BJ (cell line): ENCODE measurements at regions not wholly inside any gene's neighbourhood (a gene's known extent, or its start where the extent isn't known, plus 50 kb on each side); places are given as distances from the start of the nearest gene placed in this dataset.
A peak's percentile ranks its signal among the peaks of the same experiment; 100 is the strongest.

Experiments
- CTCF ChIA-PET: fragments of 350-600 bp; formaldehyde crosslinking; extraction: SDS; loops from one replicate; lab custom pipeline; 2021; ENCODE audit warnings: antibody characterized with exemption, inconsistent platforms; lab: Yijun Ruan, JAX
- POLR2A ChIA-PET: fragments of 300-600 bp; sonication (Branson Sonifier 250); formaldehyde crosslinking; extraction: SDS; loops from one replicate; lab custom pipeline; 2021; ENCODE audit warnings: antibody characterized with exemption; lab: Charles Lee
- DNase-seq: peaks from one replicate; pipeline ENCODE4 v3.0.0-alpha.2; 2011; ENCODE audit warnings: low read depth
- H3K27me3 ChIP-seq: 2 replicates; pipeline ENCODE4 v1.6.0; 2011; ENCODE audit warnings: low read length; ENCODE audit not compliant: control insufficient read depth, insufficient read depth
- H3K36me3 ChIP-seq: 2 replicates; pipeline ENCODE4 v1.5.1; 2011; ENCODE audit warnings: low read length; ENCODE audit not compliant: control insufficient read depth, insufficient read depth
- H3K4me3 ChIP-seq: 2 replicates; pipeline ENCODE4 v1.5.1; 2011; ENCODE audit warnings: low read depth, mild to moderate bottlenecking, control low read depth, low read length
- CTCF ChIP-seq: IDR thresholded peaks from 2 replicates; pipeline ENCODE4 v1.5.1; 2011; ENCODE audit warnings: low read depth, mild to moderate bottlenecking, control low read depth, inconsistent platforms, low read length, moderate library complexity; ENCODE audit not compliant: insufficient read depth

DNA sequence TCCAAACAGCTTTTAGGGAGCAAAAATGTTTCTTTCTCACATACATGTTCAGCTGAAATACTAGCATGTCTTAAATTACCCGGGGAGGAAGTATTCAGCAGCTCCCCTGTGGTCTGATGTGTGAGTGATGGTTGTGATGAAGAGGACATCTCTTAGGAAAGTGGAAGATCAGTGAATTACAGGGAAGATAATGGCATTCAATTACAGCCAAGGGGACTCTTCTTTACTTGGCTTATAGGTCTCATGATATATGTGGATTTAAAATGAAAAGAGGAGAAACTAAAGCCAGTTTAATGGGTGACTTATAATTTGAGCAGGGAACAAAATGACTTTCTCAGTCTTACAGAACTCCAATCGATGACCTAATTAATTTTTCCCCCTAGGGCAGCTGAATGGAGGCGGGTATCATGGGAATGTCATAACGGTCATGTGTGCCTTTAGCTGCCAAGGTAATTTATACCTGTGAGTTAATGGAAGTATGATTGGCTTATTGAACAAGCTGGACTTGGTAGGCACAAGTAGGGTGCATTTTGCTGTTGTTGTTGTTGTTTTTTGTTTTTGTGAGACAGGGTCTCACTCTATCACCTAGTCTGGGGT is 198.8 kb downstream of the HIPK3 start:
- H3K4me3 ChIP-seq: no peak overlapping the region
- CTCF ChIA-PET: interaction anchor here (0.8 to 1.3 kb wide), 3 partner anchors 12 to 36 kb away, joined by 3 to 4 read pairs (median 3); no protein-coding TSS in a partner anchor
- no peak for DNase-seq
- no peaks in the 10 kb centered on the region for H3K27me3 ChIP-seq
- no peaks in the 10 kb centered on the region for H3K36me3 ChIP-seq
- no peak for TF ChIP-seq CTCF
- POLR2A ChIA-PET: no interaction called here

DNA sequence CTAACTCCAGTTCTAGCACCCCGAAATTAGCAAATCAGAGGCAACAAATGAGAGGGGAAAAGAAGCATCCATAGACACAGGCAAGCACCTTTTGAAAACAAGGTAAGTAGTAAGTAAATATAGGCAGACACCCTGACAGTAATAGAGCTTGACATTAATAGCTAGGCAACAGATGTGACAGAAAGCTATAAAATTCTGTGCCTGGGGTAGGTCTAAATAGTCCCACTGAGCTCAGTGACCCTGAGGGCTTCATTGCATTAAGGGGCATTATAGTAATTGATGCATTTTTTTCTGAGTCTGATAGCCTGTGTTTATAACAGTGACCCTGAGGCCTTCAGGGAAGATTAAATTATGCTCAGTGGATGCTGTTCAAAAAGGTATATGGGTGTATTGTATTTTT is 197.1 kb downstream of the HIPK3 start:
- ChIA-PET POLR2A (no interaction called here), CTCF (no interaction called here)
- H3K36me3 ChIP-seq: no peaks in the 10 kb centered on the region
- TF ChIP-seq CTCF: no peak
- H3K27me3 ChIP-seq: no peaks in the 10 kb centered on the region
- H3K4me3 ChIP-seq: no peak overlapping the region
- DNase-seq: no peak

GRCh38 chr11:33452836-33453624 is 195.8 kb downstream of the HIPK3 start:
- peak; percentile 26; the same call in 1 of the 2 replicates for TF ChIP-seq CTCF
- H3K4me3 ChIP-seq: no peak overlapping the region
- POLR2A ChIA-PET: no interaction called here
- CTCF ChIA-PET: interaction anchor here (0.7 to 1.4 kb wide), 3 partner anchors 8 to 286 kb away, joined by 3 read pairs; no protein-coding TSS in a partner anchor
- DNase-seq: peak; percentile 74
- H3K36me3 ChIP-seq: no peaks in the 10 kb centered on the region
- H3K27me3 ChIP-seq: no peaks in the 10 kb centered on the region

GRCh38 chr11:33451364-33451763 is 194.2 kb downstream of the HIPK3 start:
- H3K4me3 ChIP-seq: no peak overlapping the region
- DNase-seq: no peak
- no peaks in the 10 kb centered on the region for H3K36me3 ChIP-seq
- no peaks in the 10 kb centered on the region for H3K27me3 ChIP-seq
- ChIA-PET POLR2A (no interaction called here), CTCF (interaction anchor here (0.6 kb wide), 1 partner anchor 61 kb away, joined by 3 read pairs; no protein-coding TSS in a partner anchor)
- no peak for TF ChIP-seq CTCF

DNA sequence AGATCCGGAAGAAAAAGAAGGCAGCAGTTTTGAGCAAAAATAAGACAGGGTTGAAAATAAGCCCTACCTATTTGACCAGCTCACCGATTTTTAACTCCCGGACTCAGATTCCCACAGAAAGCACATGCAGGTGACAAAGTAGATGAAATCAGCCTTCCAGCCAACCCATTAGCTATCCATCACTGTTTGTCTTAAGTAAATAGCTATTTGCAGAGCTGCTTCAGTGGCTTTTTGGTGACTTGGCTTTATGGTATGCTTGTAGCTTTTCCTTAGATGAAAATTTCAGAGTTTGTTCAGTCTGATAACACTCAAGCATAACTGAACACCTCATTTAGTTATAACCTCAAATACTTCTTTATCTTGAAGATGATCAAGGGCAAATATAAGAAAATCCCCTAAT is 192.6 kb downstream of the HIPK3 start:
- Histone ChIP-seq H3K27me3 (no peaks in the 10 kb centered on the region), H3K36me3 (no peaks in the 10 kb centered on the region), H3K4me3 (no peak overlapping the region)
- no peak for TF ChIP-seq CTCF
- no peak for DNase-seq
- ChIA-PET CTCF (no interaction called here), POLR2A (no interaction called here)
